MCF 10A (cell line): ENCODE measurements at regions not wholly inside any gene's neighbourhood (a gene's known extent, or its start where the extent isn't known, plus 50 kb on each side); places are given as distances from the start of the nearest gene placed in this dataset.
"Not testable (repeated sequence)": the region's sequence is repeated elsewhere in the genome, so short reads cannot be mapped to it uniquely, and the experiment has no call there.

ENCODE experiments used
- BruUV-seq: library from RNA; stranded (reverse); fragments of 400-500 nt; replicated peaks from 2 replicates; lab custom pipeline; 2021; lab: Mats Ljungman, UMichigan
- CTCF ChIA-PET: fragments of 300-600 bp; sonication (Branson Sonifier 250); formaldehyde crosslinking; extraction: SDS; loops from one replicate; lab custom pipeline; 2021; ENCODE audit warnings: antibody characterized with exemption, inconsistent platforms; lab: Yijun Ruan, JAX
- POLR2A ChIA-PET: fragments of 300-600, 350-650 bp; sonication (Branson Sonifier 250); formaldehyde crosslinking; extraction: SDS; loops from one replicate; lab custom pipeline; 2020; ENCODE audit warnings: antibody characterized with exemption, inconsistent platforms; lab: Yijun Ruan, JAX
- DNase-seq: peaks from one replicate; pipeline ENCODE4 v3.0.0-alpha.2; 2018; ENCODE audit not compliant: unreplicated experiment
- H3K27ac Mint-ChIP-seq: one replicate; pipeline ENCODE4 v1.8.0; 2022; ENCODE audit warnings: mild to moderate bottlenecking, low read depth, mixed read lengths; ENCODE audit not compliant: unreplicated experiment
- H3K27me3 Mint-ChIP-seq: one replicate; pipeline ENCODE4 v1.8.0; 2022; ENCODE audit warnings: mixed read lengths; ENCODE audit not compliant: insufficient read depth, unreplicated experiment
- H3K36me3 Mint-ChIP-seq: one replicate; pipeline ENCODE4 v1.8.0; 2022; ENCODE audit warnings: mild to moderate bottlenecking, moderate library complexity, mixed read lengths; ENCODE audit not compliant: insufficient read depth, unreplicated experiment
- H3K4me1 Mint-ChIP-seq: one replicate; pipeline ENCODE4 v1.8.0; 2022; ENCODE audit warnings: mixed read lengths; ENCODE audit not compliant: insufficient read depth, unreplicated experiment
- H3K4me3 Mint-ChIP-seq: one replicate; pipeline ENCODE4 v1.8.0; 2022; ENCODE audit warnings: mild to moderate bottlenecking, moderate library complexity, mixed read lengths; ENCODE audit not compliant: unreplicated experiment
- H3K9me3 Mint-ChIP-seq: one replicate; pipeline ENCODE4 v1.8.0; 2022; ENCODE audit warnings: mixed read lengths; ENCODE audit not compliant: unreplicated experiment
- intact Hi-C: fragments of 100-400 bp; cut with micrococcal nuclease; formaldehyde crosslinking; loops from 2 replicates; pipeline ENCODE4 v1.14.1; 2022
- TF ChIP-seq, protein P1 (sequence below): fragments of 200-600 bp; IDR thresholded peaks from one replicate; pipeline ENCODE4 v1.8.0; 2022; ENCODE audit warnings: antibody characterized with exemption, mild to moderate bottlenecking; ENCODE audit not compliant: unreplicated experiment

GRCh38 chr10:81218307-81218706 lies 656.7 kb upstream of the NRG3 start:
- TF ChIP-seq, protein P1, sequence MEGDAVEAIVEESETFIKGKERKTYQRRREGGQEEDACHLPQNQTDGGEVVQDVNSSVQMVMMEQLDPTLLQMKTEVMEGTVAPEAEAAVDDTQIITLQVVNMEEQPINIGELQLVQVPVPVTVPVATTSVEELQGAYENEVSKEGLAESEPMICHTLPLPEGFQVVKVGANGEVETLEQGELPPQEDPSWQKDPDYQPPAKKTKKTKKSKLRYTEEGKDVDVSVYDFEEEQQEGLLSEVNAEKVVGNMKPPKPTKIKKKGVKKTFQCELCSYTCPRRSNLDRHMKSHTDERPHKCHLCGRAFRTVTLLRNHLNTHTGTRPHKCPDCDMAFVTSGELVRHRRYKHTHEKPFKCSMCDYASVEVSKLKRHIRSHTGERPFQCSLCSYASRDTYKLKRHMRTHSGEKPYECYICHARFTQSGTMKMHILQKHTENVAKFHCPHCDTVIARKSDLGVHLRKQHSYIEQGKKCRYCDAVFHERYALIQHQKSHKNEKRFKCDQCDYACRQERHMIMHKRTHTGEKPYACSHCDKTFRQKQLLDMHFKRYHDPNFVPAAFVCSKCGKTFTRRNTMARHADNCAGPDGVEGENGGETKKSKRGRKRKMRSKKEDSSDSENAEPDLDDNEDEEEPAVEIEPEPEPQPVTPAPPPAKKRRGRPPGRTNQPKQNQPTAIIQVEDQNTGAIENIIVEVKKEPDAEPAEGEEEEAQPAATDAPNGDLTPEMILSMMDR: no peak
- no peak for DNase-seq
- intact Hi-C loops: no loop called here
- no TSS peak for BruUV-seq
- no peaks in the 10 kb centered on the region for H3K9me3 Mint-ChIP-seq
- no peak overlapping the region for H3K27ac Mint-ChIP-seq
- no peaks in the 10 kb centered on the region for H3K4me1 Mint-ChIP-seq
- POLR2A ChIA-PET: no interaction called here
- CTCF ChIA-PET: no interaction called here
- H3K36me3 Mint-ChIP-seq: no peaks in the 10 kb centered on the region
- H3K4me3 Mint-ChIP-seq: no peak overlapping the region
- H3K27me3 Mint-ChIP-seq: peaks cover 47% of the 10 kb centered on the region

GRCh38 chr10:81219758-81220157 lies 655.2 kb upstream of the NRG3 start:
- intact Hi-C loops: no loop called here
- Mint-ChIP-seq H3K27me3 (peaks cover 47% of the 10 kb centered on the region), H3K36me3 (no peaks in the 10 kb centered on the region), H3K4me3 (no peak overlapping the region), H3K27ac (no peak overlapping the region), H3K9me3 (no peaks in the 10 kb centered on the region), H3K4me1 (no peaks in the 10 kb centered on the region)
- no TSS peak for BruUV-seq
- CTCF ChIA-PET: interaction anchor here (0.5 to 1.0 kb wide), 2 partner anchors 557 to 1157 kb away, joined by 3 read pairs; no protein-coding TSS in a partner anchor
- POLR2A ChIA-PET: no interaction called here
- DNase-seq: no peak
- TF ChIP-seq, protein P1: no peak

DNA sequence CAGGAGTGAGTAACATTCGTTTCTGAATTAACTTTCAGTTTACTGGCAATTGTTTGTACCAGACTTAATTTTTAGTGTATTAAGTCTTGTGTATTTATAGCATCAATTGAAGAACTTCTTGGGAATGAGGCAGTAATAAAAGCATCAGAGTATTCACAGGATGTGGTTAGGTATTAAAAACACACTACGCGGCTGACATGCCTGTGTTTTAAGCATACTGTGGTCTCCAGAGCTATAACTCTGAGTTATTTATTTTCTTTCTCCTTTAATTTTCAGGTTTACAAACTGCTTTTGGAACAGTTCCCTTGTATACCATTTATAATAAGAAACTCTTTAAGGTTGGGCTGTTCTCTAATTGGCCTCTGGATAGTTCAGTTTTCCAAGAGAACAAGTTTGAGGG lies 626.1 kb upstream of the NRG3 start:
- Mint-ChIP-seq H3K4me3 (no peak overlapping the region), H3K27ac (no peak overlapping the region), H3K36me3 (no peaks in the 10 kb centered on the region), H3K9me3 (no peaks in the 10 kb centered on the region), H3K4me1 (no peaks in the 10 kb centered on the region), H3K27me3 (peaks cover 76% of the 10 kb centered on the region)
- TF ChIP-seq, protein P1: no peak
- no peak for DNase-seq
- intact Hi-C loops: no loop called here
- CTCF ChIA-PET: interaction anchor here (0.6 kb wide), 1 partner anchor 49 kb away, joined by 3 read pairs; no protein-coding TSS in a partner anchor
- no TSS peak for BruUV-seq
- POLR2A ChIA-PET: no interaction called here

DNA sequence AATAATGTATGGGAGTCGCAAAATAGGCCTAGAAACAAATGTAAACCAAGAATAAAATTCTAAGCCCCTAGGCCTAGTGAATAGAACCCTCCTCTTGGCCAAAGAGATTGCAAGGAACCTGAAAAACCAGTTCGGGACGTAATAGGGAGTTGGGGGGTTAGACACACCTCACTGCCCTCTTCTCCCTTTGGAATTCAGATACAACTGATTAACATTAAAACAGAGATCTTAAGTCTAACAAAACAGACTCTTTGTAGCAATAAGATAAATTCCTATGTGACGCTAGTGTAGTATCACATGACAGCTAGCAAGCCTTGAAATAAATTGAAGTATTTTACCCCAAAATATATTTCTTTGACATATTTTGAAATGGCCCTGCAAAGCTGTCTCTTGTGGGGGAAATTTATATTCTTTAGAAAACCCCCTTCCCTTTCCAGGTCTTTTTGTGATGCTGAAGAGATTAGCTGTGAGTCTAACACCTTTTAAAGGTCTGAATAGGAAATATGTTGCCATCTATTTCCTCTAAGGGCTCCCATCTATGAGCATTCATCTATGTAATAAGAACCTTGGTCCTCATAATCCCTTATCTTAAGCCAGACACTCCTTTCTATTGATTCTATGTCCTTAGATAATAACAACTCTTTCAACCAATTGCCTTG lies 623.4 kb upstream of the NRG3 start:
- H3K4me3 Mint-ChIP-seq: no peak overlapping the region
- TF ChIP-seq, protein P1: no peak
- intact Hi-C loops: no loop called here
- DNase-seq: no peak
- no peaks in the 10 kb centered on the region for H3K9me3 Mint-ChIP-seq
- ChIA-PET CTCF (no interaction called here), POLR2A (no interaction called here)
- no peak overlapping the region for H3K27ac Mint-ChIP-seq
- no peaks in the 10 kb centered on the region for H3K4me1 Mint-ChIP-seq
- peaks cover 85% of the 10 kb centered on the region for H3K27me3 Mint-ChIP-seq
- no peaks in the 10 kb centered on the region for H3K36me3 Mint-ChIP-seq
- BruUV-seq: no TSS peak

DNA sequence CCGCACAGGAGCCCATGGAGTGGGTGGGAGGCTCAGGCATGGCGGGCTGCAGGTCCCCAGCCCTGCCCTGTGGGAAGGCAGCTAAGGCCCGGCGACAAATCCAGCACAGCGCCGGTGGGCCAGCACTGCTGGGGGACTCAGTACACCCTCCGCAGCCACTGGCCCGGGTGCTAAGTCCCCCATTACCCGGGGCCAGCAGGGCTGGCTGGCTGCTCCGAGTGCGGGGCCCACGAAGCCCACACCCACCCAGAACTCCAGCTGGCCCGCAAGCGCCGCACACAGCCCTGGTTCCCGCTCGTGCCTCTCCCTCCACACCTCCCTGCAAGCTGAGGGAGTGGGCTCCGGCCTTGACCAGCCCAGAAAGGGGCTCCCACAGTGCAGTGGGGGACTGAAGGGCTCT lies 610.0 kb upstream of the NRG3 start:
- DNase-seq, intact Hi-C loops, POLR2A ChIA-PET, BruUV-seq, H3K4me3 Mint-ChIP-seq, CTCF ChIA-PET, H3K27ac Mint-ChIP-seq, H3K36me3 Mint-ChIP-seq, H3K4me1 Mint-ChIP-seq, H3K9me3 Mint-ChIP-seq: not testable (repeated sequence)
- H3K27me3 Mint-ChIP-seq: peaks cover 53% of the 10 kb centered on the region
